ENCODE measurements at regions not wholly inside any gene's neighbourhood (a gene's known extent, or its start where the extent isn't known, plus 50 kb on each side); places are given as distances from the start of the nearest gene placed in this dataset.
A peak's percentile ranks its signal among the peaks of the same experiment; 100 is the strongest.

GRCh38 chr2:207282916-207283315 lies 117.2 kb upstream of the KLF7 start:
- TF ChIP-seq, protein P1, sequence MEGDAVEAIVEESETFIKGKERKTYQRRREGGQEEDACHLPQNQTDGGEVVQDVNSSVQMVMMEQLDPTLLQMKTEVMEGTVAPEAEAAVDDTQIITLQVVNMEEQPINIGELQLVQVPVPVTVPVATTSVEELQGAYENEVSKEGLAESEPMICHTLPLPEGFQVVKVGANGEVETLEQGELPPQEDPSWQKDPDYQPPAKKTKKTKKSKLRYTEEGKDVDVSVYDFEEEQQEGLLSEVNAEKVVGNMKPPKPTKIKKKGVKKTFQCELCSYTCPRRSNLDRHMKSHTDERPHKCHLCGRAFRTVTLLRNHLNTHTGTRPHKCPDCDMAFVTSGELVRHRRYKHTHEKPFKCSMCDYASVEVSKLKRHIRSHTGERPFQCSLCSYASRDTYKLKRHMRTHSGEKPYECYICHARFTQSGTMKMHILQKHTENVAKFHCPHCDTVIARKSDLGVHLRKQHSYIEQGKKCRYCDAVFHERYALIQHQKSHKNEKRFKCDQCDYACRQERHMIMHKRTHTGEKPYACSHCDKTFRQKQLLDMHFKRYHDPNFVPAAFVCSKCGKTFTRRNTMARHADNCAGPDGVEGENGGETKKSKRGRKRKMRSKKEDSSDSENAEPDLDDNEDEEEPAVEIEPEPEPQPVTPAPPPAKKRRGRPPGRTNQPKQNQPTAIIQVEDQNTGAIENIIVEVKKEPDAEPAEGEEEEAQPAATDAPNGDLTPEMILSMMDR (conservative IDR thresholded peaks at IDR 0.05): no peak
- no peak for TF ChIP-seq ZFX (IDR thresholded peaks at IDR 0.05)

GRCh38 chr2:207283356-207283755 lies 117.6 kb upstream of the KLF7 start:
- no peak overlapping the region for H3K27ac ChIP-seq
- TF ChIP-seq, protein P1 (conservative IDR thresholded peaks at IDR 0.05): no peak
- TF ChIP-seq ZFX (IDR thresholded peaks at IDR 0.05): no peak

More at GRCh38 chr2:207282916-207283315, 117.2 kb upstream of the KLF7 start:
- no peak overlapping the region for H3K27ac ChIP-seq

GRCh38 chr2:207284556-207285472 lies 119.1 kb upstream of the KLF7 start:
- peak overlapping the region; percentile 31; the same call in 1 of the 2 replicates for H3K27ac ChIP-seq
- TF ChIP-seq, protein P1 (conservative IDR thresholded peaks at IDR 0.05): no peak
- TF ChIP-seq ZFX (IDR thresholded peaks at IDR 0.05): no peak

DNA sequence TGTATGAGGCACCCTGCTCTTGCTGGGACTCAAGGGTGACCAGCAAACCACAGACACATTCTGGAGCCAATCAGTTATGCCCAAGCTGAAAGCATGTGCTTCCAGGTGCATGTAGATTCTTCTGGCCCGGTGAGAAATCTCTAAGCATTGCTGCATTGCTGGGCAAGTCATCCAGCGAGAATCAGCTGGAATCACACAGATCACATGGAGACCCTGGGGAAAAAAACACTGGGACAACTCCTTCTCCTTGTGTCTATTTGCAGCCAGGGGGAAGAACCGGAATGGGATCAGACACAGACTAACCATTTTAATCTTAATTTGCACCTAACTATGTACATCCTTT lies 119.7 kb upstream of the KLF7 start:
- TF ChIP-seq, protein P1 (conservative IDR thresholded peaks at IDR 0.05): no peak
- no peak for TF ChIP-seq ZFX (IDR thresholded peaks at IDR 0.05)
- peak overlapping the region; percentile 31; the same call in 1 of the 2 replicates for H3K27ac ChIP-seq

DNA sequence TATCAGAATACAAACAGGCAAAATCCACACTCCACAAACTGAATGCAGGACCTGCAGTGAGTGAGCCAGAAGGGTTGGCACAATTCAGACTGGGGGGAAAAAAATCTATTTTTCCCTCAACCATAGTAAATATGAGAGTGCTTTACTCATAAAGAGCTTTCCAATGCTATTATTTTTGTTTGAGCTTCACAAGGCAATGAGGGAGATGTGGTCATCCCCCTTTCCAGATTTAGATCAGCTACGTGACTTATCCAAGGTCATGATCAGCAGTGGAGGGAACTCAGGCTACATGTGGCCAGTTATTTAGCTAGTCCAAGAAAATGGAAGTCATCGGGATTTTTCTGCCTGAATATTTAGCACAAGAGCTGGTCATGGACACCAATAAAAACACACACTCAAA lies 120.4 kb upstream of the KLF7 start:
- no peak overlapping the region for H3K27ac ChIP-seq
- no peak for TF ChIP-seq ZFX (IDR thresholded peaks at IDR 0.05)

- TF ChIP-seq, protein P1 (conservative IDR thresholded peaks at IDR 0.05): no peak
- peak overlapping the region; percentile 32; the same call in 1 of the 2 replicates for H3K27ac ChIP-seq
These were observed 122.9 kb upstream of the KLF7 start for GRCh38 chr2:207288628-207289027.

DNA sequence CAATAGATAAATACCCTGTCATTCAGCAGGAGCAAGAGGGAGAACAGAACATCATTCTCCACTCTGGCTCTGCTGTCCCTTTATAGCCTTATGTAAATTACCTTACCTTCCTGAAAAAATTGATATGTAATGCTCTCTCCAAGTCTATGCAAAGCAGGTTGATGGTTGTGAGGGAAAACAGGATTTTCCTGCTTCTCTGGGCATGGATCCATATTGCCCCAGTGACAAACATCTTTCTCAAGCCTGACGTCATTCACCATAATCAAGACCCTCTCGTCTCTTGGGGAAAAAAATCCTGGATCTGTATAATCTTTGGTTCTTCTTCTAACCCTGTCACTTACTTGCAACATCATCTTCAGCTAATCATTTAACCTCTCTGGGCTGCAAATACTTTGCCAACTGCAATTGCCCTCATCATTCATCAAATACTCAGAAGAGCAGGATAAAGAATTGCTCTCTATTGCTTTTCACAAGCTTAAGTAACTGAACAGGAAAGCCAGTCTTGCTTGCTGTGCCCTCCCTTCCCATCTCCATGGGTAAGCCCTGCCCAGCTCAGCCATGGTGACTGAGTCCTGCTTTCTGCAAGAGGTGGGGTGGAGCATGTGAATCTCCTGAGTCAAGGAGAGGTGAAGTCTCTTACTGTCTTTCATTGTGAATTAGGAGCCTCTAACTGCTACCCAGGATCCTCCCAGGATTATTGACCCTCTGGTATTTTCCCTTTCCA lies 123.7 kb upstream of the KLF7 start:
- peak overlapping the region; percentile 32; the same call in 1 of the 2 replicates for H3K27ac ChIP-seq
- TF ChIP-seq, protein P1 (conservative IDR thresholded peaks at IDR 0.05): no peak
- no peak for TF ChIP-seq ZFX (IDR thresholded peaks at IDR 0.05)

All from C4-2B (cell line).